ENCODE measurements at regions not wholly inside any gene's neighbourhood (a gene's known extent, or its start where the extent isn't known, plus 50 kb on each side); places are given as distances from the start of the nearest gene placed in this dataset.
"Not testable (repeated sequence)": the region's sequence is repeated elsewhere in the genome, so short reads cannot be mapped to it uniquely, and the experiment has no call there.

DNA sequence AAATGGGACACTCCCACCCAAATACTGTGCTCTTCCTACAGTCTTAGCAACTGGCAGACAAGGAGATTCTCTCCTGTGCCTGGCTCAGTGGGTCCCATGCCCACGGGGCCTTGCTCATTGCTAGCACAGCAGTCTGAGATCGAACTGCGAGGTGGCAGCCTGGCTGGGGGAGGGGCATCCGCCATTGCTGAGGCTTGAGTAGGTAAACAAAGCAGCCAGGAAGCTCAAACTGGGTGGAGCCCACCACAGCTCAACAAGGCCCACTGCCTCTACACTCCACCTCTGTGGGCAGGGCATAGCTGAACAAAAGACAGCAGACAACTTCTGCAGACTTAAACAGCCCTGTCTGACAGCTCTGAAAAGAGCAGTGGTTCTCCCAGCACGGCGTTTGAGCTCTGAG, 174.8 kb downstream of the COL12A1 start:
- DNase-seq: not testable (repeated sequence)

DNA sequence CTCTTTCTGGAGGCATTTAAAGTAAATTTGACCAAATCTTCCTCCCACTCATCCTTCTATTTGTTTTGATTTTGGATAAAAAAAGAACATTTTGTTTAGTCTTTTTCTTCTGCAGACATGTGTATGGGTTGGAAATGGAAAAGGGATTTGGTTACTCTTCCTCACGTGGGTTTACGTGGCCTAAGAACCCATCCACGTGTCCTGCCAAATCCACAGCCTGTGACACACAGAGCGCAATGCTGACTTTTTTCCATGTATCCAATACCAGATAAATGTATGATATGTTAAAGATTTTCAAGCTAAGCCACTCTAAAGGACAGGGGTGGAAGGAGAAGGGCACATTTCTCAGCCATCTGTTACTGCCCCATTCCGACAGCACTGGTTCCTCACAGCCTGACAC, 176.5 kb downstream of the COL12A1 start:
- no peak for DNase-seq

DNA sequence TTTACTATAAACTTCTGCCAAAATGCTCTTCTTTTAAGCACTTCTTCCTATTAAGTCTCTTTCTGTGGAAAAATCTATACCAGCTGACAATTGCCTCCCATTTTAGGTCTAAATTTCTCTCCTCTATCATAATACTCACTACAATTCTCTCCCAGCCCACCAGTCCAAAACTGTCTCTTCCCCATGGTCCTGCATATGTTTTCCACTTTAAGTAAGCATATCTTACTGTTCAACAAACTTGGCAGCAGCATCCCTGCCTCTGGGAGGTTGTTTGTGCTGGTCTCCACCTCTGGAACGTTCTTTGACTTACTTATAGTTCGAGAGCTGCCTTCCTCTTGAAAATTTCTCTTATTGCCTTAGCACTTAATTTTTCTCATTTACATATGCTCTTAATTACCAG, 180.5 kb downstream of the COL12A1 start:
- no peak for DNase-seq

DNA sequence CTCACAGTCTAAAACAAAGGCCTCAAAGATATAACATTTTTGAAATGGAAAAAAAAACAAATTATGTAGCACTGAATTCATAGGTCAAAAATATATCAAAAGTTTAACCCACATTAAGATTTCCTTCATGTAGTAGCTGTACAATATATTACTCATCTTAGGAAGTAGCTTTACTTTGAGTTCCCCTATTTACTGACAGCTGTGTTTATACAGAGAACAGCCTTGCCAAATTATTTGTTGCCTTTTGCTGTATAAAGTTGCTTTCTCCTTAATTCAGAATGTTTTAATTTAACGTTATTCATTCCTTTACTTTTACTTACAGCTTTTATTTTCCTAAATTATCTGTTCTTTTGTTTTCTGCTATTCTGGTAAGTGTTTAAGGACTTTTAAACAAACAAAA, 181.0 kb downstream of the COL12A1 start:
- DNase-seq: no peak

DNA sequence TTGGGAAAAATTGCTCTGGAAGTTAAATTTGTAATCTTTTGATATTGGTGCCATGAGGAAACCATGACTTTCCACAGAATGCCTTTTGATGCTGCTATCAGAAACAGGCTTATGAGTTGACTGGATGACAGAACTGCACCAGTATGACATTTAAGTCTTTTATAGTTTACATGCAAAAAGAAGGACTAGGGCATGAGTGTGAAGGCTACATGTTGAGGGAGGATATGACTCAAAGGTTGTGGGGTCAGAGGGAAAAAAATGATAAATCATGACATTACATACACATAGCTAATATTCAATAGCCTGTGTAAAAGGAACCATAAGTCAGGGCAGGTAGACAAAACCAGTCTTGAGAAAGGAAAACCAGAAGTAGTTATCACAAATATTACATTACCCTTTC, 182.2 kb downstream of the COL12A1 start:
- DNase-seq: no peak

DNA sequence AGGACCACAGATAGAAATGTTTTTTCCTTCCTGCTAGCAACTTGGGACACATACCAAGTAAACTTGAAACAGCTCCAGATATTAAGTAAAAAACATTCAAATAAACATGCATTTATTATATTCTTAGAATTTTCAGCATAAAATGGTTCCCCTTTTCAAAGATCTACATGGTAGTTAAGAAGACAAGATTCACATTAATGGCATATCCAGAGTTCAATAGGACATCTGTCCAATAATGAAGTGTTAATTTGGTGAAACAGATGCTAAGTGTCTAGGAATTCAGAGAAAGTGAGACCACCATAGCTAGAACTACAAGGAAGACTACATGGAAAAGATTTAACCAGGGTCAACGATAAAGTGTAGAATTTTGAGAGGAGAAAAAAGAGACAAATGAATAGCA, 184.9 kb downstream of the COL12A1 start:
- no peak for DNase-seq

DNA sequence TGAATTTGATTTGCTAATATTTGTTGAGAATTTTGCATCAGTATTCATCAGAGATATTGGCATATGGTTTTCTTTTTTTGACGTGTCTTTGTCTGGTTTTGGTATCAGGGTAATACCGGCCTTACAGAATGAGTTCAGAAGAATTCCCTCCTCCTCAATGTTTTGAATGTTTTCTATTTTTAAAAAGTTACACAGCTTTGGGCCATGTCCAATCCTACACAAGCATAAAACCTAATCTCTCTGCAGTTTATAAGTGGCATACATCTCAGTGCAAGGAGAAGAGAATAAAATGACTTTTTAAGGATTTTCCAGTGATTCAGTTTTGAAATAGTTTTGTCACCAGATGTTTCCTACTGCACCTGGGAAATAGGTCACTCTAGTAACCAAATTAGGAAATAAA, 185.5 kb downstream of the COL12A1 start:
- DNase-seq: no peak

DNA sequence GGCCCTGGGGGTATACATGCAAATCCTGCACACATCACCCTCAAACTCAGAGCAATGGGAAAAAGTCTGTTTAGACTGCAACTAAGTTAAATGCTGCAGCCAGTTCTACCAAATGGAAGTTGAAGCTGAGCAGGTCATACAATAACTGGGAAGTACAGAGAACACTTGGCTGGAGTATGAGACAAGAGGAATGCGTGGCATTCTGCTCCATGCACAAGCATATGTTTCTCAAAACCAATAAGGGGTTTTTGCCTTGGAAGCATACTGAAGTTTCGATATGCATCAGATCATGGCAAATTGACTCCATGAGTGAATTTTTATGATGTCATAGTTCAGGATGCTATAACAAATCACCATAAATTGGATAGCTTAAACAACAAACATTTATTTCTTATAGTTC, 193.8 kb downstream of the COL12A1 start:
- no peak for DNase-seq

DNA sequence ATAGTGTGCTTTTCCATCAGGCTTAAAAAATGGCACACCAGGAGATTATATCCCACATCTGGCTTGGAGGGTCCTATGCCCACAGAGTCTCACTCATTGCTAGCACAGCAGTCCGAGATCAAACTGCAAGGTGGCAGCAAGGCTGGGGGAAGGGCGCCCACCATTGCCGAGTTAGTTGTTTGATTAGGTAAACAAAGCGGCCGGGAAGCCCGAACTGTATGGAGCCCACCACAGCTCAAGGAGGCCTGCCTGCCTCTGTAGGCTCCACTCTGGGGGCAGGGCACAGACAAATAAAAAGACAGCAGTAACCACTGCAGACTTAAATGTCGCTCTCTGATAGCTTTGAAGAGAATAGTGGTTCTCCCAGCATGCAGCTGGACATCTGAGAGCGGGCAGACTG, 201.9 kb downstream of the COL12A1 start:
- not testable (repeated sequence) for DNase-seq

DNA sequence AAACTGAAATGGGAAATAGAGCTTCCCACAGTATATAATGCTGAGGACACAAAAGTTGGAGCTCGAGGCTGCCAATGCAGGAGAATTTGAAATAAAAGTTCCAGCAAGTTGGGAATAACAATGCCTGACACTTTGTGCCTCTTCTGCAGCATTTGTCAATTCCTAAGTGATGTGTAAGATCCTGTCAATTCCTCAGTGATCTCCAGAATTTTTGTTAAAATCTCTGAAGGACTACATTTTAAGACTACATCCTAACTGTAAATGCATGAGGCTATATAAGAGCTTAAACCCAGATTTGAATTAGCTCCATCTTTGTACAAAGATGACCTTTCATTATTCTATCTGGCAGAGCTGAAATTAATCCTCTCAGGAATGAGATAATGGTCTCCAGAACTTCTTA, 208.2 kb downstream of the COL12A1 start:
- DNase-seq: no peak

DNA sequence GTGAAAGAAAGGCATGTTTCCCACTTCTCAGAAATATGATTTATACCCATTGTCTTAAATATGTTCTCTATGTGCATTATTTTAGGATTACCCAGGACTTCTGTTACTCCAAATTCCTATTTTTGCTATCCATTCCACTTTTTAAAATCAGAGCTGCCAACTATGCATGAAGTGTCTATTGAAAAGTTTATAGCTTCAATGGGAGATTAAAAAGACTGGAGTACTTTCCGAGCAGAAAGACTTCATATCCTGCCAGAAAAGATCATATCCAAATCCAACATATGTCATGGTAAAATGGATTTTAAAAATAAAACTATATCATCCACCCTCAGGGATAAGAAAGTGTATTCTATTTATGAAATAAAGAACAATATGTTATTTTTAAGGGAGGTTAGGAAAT, 212.7 kb downstream of the COL12A1 start:
- no peak for DNase-seq

DNA sequence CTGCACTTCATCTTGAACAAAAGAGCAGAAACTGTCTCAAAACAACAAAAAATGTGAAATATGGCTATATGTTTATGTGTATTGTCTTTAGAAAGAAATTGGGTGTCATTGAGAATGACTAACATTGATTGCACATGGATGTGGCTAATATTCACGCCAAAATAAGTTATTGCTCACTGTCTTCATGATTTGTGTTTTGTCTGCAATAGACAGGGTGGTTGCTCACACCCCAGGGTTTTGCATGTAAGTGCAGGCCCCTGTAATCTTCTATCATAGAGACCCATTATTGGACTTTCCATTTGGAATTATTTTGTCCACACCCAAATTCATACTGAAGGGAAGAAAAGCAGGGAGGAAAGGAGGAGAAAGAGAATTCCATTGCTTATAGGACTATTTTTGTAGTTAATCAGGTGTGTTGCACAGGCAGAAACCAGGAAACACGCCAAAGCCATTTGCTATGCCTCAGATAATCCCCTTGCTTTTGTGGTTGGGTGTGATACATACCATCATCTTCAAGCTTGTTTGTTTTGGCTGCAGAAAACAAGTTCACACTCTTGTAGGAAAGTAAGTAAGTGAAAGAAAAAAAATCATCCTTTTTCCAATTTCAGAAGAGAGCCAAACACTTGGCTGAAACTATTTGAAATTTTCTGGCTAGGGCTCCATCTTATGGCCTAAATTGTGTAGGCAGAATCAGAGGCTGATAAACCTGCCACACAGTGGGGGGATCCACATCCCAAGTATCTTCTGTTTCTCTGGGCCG, 214.1 kb downstream of the COL12A1 start:
- DNase-seq: no peak

DNA sequence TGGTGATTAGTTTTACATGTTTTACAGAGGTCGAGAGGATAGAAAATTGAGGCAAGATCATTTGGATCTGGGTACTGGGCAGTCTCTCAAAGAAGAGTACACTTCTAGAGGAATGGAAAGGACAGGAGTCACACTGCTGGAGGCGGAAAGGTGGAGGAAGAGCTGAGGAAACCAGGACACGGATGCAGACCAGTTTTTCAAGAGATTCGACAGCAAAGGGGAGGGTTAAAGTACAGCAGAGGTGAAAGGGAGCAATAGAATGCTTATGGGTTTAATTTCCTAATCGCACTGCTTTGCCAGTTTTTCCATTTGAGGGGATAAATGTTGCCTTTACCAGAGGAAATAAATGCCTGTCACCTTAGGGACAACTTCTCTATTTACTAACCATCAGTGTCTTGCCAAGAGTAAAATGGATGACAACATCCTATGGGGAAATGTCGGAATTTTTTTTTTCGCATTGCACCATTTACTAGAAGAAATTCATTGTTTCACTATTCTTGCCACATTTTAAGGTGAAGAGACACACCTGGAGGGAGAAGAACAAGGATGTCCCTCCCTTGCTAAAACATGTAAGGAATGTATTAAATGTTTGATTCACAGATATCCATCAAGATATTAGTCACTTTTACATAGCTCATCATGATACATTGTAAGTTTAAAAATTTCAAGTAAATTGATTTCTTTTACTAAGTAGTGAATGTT, 226.6 kb downstream of the COL12A1 start:
- no peak for DNase-seq

DNA sequence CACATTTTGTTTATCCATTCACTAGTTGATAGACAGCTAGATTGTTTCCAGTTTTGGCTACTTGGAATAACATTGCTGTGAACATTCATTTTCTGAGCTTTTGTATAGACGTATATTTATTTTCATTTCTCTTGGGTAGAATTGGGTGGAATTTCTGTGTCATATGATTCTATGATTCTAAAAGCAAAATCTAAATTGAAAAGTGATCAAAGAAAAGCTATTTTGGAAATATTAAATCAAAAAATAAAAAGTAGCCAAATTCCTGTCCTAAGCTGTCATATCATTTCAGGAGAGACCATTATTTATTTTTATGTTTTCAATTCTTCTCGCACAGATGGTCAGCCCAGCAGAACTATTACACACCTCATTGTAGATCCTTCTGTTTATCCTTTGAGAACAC, 229.2 kb downstream of the COL12A1 start:
- DNase-seq: no peak

DNA sequence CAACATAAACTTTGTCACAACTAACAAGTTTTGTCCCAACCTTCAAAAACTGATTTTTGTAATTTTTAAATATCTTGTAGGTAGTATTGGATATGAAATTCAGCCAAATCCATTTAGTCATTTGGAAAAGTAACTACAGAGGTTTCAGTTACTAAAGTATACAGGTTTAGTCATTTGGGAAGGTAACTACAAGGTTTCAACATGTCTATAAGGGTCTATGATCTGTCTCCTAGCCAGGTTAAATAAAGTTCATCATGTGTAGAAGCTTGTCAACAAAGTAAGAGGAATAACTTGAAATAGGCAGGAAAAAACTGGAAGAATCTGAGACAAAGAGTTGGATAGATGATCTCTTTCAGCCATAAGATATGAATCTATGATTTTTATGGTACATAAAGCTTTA, 229.8 kb downstream of the COL12A1 start:
- no peak for DNase-seq

DNA sequence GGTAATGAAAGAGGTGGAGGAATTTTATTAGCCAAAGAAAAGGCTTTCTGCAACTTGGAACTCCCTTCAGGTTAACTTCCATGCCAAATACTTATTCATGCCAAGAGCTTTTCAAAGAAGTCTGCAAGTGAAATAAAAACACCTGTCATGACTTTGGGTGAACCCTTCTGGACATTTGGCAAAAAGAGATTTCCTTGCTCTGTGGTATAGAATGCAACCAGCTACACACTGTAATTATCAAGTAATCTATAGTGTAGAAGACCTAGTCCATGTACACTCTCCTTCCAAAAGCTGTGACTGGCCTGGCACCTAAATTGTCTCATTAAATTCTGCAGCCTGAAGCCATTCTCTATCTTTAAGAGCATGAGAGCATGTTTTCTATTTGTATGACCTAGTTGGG, 232.3 kb downstream of the COL12A1 start:
- DNase-seq: no peak

DNA sequence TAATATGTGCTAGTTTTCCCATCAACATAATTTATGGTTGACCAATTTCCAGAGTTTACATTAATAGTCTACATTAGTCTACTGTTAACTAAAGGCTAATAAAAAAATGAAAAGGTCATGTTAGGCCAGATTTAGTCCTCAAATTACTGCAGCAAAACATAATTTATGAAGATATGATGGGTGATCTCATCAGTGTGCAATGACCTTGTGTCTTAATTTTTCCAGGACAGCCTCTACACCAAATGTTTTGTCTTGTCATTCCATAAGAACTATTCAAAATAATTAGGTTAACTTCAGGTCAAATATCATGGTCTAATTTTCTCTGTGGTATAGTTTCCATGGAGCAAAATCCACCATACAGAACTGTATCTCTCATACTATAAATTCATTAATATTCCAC, 234.2 kb downstream of the COL12A1 start:
- no peak for DNase-seq

DNA sequence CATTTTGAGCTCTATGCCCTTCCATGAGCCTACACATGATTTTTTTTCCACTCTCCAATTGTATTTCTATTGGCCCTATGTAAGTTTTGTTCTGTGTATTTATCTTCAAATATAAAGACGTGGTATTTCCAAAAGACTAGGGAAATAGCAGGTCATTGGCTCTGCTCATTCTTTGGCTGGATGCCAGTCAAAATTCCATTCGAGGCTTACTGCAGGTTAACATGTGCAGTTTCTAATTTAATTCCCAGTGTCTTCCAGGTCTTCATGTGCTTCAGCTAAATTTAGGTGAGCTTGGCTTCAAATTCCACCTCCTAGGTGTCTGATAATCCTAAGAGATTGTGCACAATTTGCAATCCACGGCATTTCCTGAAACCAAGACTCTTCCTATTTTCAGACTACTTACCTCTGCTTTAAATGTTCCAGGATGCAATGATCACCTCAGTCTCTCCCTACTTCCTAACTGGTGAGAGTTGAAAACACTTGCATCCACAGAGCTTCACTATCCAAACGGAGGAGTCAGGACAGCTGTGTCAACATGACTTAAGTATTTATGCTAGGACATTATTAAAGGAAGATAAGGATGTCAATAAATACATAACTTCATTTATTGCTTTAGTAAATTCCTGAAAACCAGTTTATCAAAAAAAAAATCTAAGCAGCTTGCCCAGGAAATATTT, 236.1 kb downstream of the COL12A1 start:
- DNase-seq: no peak

DNA sequence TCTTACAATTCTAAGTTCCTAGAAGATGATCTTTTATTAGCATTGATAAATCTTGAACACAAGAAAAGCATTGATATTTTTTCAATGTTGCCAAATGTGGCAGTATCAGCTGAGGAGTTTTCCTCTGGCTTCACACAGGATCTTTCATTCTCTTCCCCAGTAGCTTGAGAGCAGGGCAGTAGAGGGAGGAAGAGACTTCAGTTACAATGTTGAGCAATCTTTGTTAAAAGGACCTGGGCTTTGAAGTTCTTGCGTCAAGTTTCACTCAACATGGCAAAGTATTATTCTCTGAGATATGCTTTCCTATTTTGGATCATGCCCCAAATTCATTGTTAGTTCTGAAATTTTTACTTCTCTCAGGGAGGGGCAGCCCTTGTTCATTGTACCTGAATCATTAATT, 238.0 kb downstream of the COL12A1 start:
- DNase-seq: no peak

DNA sequence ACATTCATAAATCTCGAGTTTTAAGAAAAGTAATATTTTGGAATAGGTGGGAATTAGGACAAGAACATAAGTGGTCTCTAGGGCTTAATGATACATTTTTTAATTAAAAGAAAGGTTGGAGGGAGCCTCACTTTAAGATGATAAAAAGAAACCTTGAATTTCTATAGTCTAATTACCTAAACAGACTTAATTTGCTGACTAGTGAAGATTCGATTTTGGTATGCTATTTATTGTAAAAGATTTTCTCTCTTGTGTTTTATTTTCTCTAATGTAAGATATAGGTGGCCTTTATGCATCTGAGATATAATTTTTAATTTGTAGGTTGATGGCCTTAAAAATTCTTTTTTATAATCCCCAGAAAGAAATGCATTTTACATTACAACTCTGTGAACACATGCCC, 239.1 kb downstream of the COL12A1 start:
- DNase-seq: no peak

DNA sequence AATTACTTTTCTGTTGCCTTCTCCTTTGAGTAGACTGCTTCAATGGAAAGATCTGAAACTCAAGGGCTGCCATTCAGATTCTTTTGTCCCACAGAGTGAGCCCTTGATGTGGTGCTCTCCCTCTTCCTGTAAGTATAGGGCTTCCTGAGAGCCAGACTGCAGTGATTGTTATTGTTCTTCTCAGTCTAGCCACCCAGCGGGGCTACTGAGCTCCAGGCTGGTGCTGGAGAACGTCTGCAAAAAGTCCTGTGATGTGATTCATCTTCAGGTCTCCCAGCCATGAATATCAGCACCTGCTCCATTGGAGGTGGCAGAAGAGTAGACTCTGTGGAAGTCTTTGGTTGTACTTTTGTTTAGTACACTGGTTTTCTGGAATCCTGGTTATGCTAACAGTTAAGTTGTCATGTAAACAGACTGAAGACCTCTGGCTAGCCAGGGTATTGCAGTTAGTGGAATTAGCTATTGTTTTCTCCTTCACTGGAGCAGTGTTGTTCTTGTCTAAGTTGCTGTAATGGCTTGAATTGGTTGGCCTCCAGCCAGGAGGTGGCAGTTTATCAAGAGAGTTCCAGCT, 240.9 kb downstream of the COL12A1 start:
- no peak for DNase-seq

DNA sequence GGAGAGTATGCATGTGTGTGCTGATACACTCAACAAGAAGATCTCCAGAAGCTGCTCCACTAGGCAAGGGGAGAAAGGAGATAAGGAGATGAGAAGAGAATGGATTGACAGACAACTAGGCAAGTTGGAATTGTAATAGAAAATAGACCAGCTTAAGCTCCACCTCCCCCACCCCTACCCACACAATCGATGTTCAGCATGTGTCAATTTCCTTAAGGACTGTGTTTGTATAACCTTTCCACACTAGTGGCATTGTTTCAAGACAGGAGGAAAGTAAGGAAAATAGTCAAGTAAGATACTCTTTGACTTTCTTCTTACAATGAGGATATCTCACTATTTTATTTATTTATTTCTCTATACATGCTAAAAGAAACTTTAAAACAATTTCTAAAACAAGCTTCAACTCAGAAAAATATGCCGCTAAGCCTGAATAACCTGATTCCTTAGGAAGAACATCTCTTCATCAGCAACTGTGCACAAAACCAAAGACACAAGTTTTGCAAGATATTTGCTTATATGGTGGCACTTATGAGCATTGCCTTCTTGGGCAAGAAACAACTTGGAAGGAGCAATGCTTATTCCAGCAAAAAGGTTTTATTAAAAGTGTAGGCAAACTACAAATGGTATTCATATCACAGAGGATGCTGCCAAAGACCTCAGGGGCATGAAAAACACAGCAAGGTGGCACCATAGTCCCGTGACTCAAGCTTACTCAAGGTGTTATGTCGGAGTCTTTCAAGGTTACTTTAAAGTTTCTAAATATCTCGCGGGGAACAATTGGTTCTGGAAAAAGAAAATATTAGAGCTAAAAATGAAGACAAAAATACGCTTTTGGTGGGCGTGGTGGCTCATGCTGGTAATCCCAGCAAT, 249.1 kb downstream of the COL12A1 start:
- DNase-seq: no peak

DNA sequence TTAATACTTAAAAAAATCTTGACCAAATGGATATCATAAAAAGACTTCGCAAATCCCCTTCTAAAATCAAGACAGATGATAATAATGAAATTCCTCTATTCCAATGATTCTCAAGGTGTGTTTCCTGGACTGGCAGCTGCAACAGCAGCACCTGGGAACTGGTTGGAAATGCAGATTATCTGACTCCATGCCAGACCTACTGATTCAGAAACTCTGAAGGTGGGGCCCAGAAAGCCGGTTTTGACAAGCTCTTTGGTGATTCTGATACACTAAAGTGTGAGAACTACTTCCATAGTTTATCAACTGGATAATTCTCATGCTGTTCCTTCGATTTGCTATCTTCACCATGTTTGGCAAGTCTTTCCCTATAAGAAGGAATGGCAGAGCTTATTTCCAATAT, 252.1 kb downstream of the COL12A1 start:
- no peak for DNase-seq
